Left ventricle myocardium inferior (tissue), 1 donor: ENCODE measurements at regions not wholly inside any gene's neighbourhood (a gene's known extent, or its start where the extent isn't known, plus 50 kb on each side); places are given as distances from the start of the nearest gene placed in this dataset.
"Not testable (repeated sequence)": the region's sequence is repeated elsewhere in the genome, so short reads cannot be mapped to it uniquely, and the experiment has no call there.

ENCODE experiments used
- DNase-seq: peaks from one replicate; pipeline ENCODE4 v3.0.0-alpha.2; 2020
- H3K27ac ChIP-seq: fragments of 200-600 bp; replicated peaks from 2 replicates; pipeline ENCODE4 v1.8.0; 2021
- H3K27me3 ChIP-seq: fragments of 200-600 bp; 2 replicates; pipeline ENCODE4 v1.8.0; 2021; ENCODE audit warnings: low read depth
- H3K36me3 ChIP-seq: fragments of 200-600 bp; 2 replicates; pipeline ENCODE4 v1.8.0; 2021
- H3K4me1 ChIP-seq: fragments of 200-600 bp; 2 replicates; pipeline ENCODE4 v1.8.0; 2021
- H3K4me3 ChIP-seq: fragments of 200-600 bp; 2 replicates; pipeline ENCODE4 v1.8.0; 2021; ENCODE audit warnings: mild to moderate bottlenecking, moderate library complexity
- H3K9me3 ChIP-seq: fragments of 200-600 bp; replicated peaks from 2 replicates; pipeline ENCODE4 v1.8.0; 2021
- CTCF ChIP-seq: fragments of 200-600 bp; IDR thresholded peaks from 2 replicates; pipeline ENCODE4 v1.8.0; 2021; ENCODE audit warnings: antibody characterized with exemption, mild to moderate bottlenecking, borderline replicate concordance
- intact Hi-C: fragments of 100-400 bp; cut with micrococcal nuclease; formaldehyde crosslinking; loops from one replicate; pipeline ENCODE4 v1.11.0; 2022
- donor health status: DM: no; HTN: yes; CAD: no; lungs with severe emphysema.

- intact Hi-C loops = no loop called here
- TF ChIP-seq CTCF = no peak
- H3K27ac ChIP-seq = no peak overlapping the region
- peaks cover 25% of the 10 kb centered on the region for H3K9me3 ChIP-seq
- H3K36me3 ChIP-seq = no peaks in the 10 kb centered on the region
- H3K4me3 ChIP-seq = no peak overlapping the region
- H3K27me3 ChIP-seq = no peaks in the 10 kb centered on the region
- no peak for DNase-seq
- H3K4me1 ChIP-seq = no peaks in the 10 kb centered on the region
Observed at GRCh38 chr1:232713785-232714184, 83.9 kb upstream of the SIPA1L2 start.

- Histone ChIP-seq H3K4me3 (no peak overlapping the region), H3K4me1 (no peaks in the 10 kb centered on the region), H3K36me3 (no peaks in the 10 kb centered on the region), H3K27ac (no peak overlapping the region), H3K27me3 (no peaks in the 10 kb centered on the region), H3K9me3 (peaks cover 34% of the 10 kb centered on the region)
- TF ChIP-seq CTCF = no peak
- intact Hi-C loops = no loop called here
- no peak for DNase-seq
Observed at GRCh38 chr1:232715154-232715553, 85.2 kb upstream of the SIPA1L2 start.

- DNase-seq, intact Hi-C loops, H3K4me1 ChIP-seq, H3K36me3 ChIP-seq, H3K4me3 ChIP-seq, H3K27ac ChIP-seq, H3K27me3 ChIP-seq: not testable (repeated sequence)
- peaks cover 25% of the 10 kb centered on the region for H3K9me3 ChIP-seq
Observed at GRCh38 chr1:232717911-232718310, 87.3 kb upstream of the MAP10 start.

- no peaks in the 10 kb centered on the region for H3K4me1 ChIP-seq
- no peaks in the 10 kb centered on the region for H3K27me3 ChIP-seq
- H3K36me3 ChIP-seq = no peaks in the 10 kb centered on the region
- intact Hi-C loops = no loop called here
- peaks cover 11% of the 10 kb centered on the region for H3K9me3 ChIP-seq
- H3K4me3 ChIP-seq = no peak overlapping the region
- H3K27ac ChIP-seq = no peak overlapping the region
- TF ChIP-seq CTCF = no peak
- no peak for DNase-seq
Observed at GRCh38 chr1:232718928-232719927, 86.0 kb upstream of the MAP10 start.

- no peaks in the 10 kb centered on the region for H3K27me3 ChIP-seq
- H3K9me3 ChIP-seq = peaks cover 11% of the 10 kb centered on the region
- H3K36me3 ChIP-seq = no peaks in the 10 kb centered on the region
- no peak for DNase-seq
- intact Hi-C loops = no loop called here
- TF ChIP-seq CTCF = no peak
- no peak overlapping the region for H3K4me3 ChIP-seq
- no peaks in the 10 kb centered on the region for H3K4me1 ChIP-seq
- H3K27ac ChIP-seq = no peak overlapping the region
Observed at GRCh38 chr1:232722626-232723025, 82.6 kb upstream of the MAP10 start.
